Fibroblast of lung (primary cell): ENCODE measurements at regions not wholly inside any gene's neighbourhood (a gene's known extent, or its start where the extent isn't known, plus 50 kb on each side); places are given as distances from the start of the nearest gene placed in this dataset.

Source experiments
- DNase-seq, 2 donors: peaks; one replicate each; pipeline versions ENCODE4 v3.0.0 to v3.0.0-alpha.2; 2010; ENCODE audit warnings: low read depth in 2 of 2
- H2AFZ ChIP-seq: 2 replicates; pipeline ENCODE4 v1.5.1; 2012; ENCODE audit warnings: low read length, control low read depth, inconsistent platforms
- H3K27ac ChIP-seq: 2 replicates; pipeline ENCODE4 v1.5.1; 2011; ENCODE audit warnings: low read length, control low read depth; ENCODE audit not compliant: insufficient read depth
- H3K27me3 ChIP-seq: 2 replicates; pipeline ENCODE4 v1.5.1; 2011; ENCODE audit warnings: mild to moderate bottlenecking, low read length; ENCODE audit not compliant: control insufficient read depth, insufficient read depth
- H3K36me3 ChIP-seq: 2 replicates; pipeline ENCODE4 v1.5.1; 2011; ENCODE audit warnings: low read length; ENCODE audit not compliant: control insufficient read depth, insufficient read depth
- H3K4me1 ChIP-seq: 2 replicates; pipeline ENCODE4 v1.5.1; 2011; ENCODE audit warnings: low read length; ENCODE audit not compliant: control insufficient read depth, insufficient read depth; ENCODE audit errors: extremely low read depth
- H3K4me2 ChIP-seq: 2 replicates; pipeline ENCODE4 v1.5.1; 2011; ENCODE audit warnings: low read length, control low read depth; ENCODE audit not compliant: insufficient read depth; ENCODE audit errors: extremely low read depth
- H3K4me3 ChIP-seq, 4 experiments: fragments of 200-600 bp in 1 of 4; sonication (generic) in 1 of 4; replicated peaks in 1 of 4; 2 replicates each; pipeline ENCODE4 v1.5.1; 2011 to 2016; ENCODE audit warnings: low read length in 4 of 4, low read depth in 3 of 4, mild to moderate bottlenecking in 3 of 4, control low read depth in 2 of 4, inconsistent platforms in 1 of 4, mixed read lengths in 1 of 4; ENCODE audit not compliant: insufficient read depth in 1 of 4; ENCODE audit errors: control extremely low read depth in 1 of 4
- H3K79me2 ChIP-seq: 2 replicates; pipeline ENCODE4 v1.5.1; 2012; ENCODE audit warnings: mild to moderate bottlenecking, low read length, inconsistent platforms; ENCODE audit not compliant: control insufficient read depth, insufficient read depth
- H3K9ac ChIP-seq: 2 replicates; pipeline ENCODE4 v1.5.1; 2011; ENCODE audit warnings: mild to moderate bottlenecking, low read length, control low read depth; ENCODE audit not compliant: insufficient read depth
- H3K9me3 ChIP-seq: 2 replicates; pipeline ENCODE4 v1.5.1; 2012; ENCODE audit warnings: low read depth, low read length; ENCODE audit not compliant: control insufficient read depth, insufficient read depth
- H4K20me1 ChIP-seq: 2 replicates; pipeline ENCODE4 v1.5.1; 2011; ENCODE audit warnings: low read length; ENCODE audit not compliant: control insufficient read depth, insufficient read depth; ENCODE audit errors: extremely low read depth
- CTCF ChIP-seq, 2 donors: IDR thresholded peaks in 1 of 2; conservative IDR thresholded peaks in 1 of 2; 1 replicate in 1 of 2; 2 replicates in 1 of 2; pipeline ENCODE4 v1.5.1; 2011 to 2012; ENCODE audit warnings: low read length in 2 of 2, control low read depth in 1 of 2, inconsistent platforms in 1 of 2, low read depth in 1 of 2, mild to moderate bottlenecking in 1 of 2
- EZH2 ChIP-seq: IDR thresholded peaks from 2 replicates; pipeline ENCODE4 v1.5.1; 2012; ENCODE audit warnings: low read length, control low read depth, mild to moderate bottlenecking; ENCODE audit errors: missing control alignments

- no peak for DNase-seq
- H4K20me1 ChIP-seq: no peaks in the 10 kb centered on the region
- H3K9ac ChIP-seq: no peak overlapping the region
- no peak overlapping the region for H3K4me2 ChIP-seq
- no peak overlapping the region for H3K4me3 ChIP-seq
- peaks cover 20% of the 10 kb centered on the region for H3K27me3 ChIP-seq
- H3K27ac ChIP-seq: no peak overlapping the region
- H3K4me1 ChIP-seq: peaks cover 2% of the 10 kb centered on the region
- H2AFZ ChIP-seq: no peak overlapping the region
- H3K79me2 ChIP-seq: no peaks in the 10 kb centered on the region
- TF ChIP-seq EZH2: no peak
- no peak for TF ChIP-seq CTCF (conservative IDR thresholded peaks at IDR 0.05 in 1 of 2, IDR thresholded peaks at IDR 0.05 in 1 of 2; ENCODE audit: low read depth in 1 of 2, low read length in 2 of 2)
- H3K36me3 ChIP-seq: no peaks in the 10 kb centered on the region
- no peaks in the 10 kb centered on the region for H3K9me3 ChIP-seq
These were observed 473.6 kb upstream of the PROK2 start for GRCh38 chr3:72258361-72259141.

- no peak overlapping the region for H2AFZ ChIP-seq
- H3K4me1 ChIP-seq: peaks cover 2% of the 10 kb centered on the region
- H3K4me3 ChIP-seq: no peak overlapping the region
- no peak overlapping the region for H3K27ac ChIP-seq
- H3K36me3 ChIP-seq: no peaks in the 10 kb centered on the region
- H3K9me3 ChIP-seq: no peaks in the 10 kb centered on the region
- H3K27me3 ChIP-seq: peaks cover 20% of the 10 kb centered on the region
- no peaks in the 10 kb centered on the region for H4K20me1 ChIP-seq
- no peak overlapping the region for H3K4me2 ChIP-seq
- TF ChIP-seq EZH2: no peak
- TF ChIP-seq CTCF (conservative IDR thresholded peaks at IDR 0.05 in 1 of 2, IDR thresholded peaks at IDR 0.05 in 1 of 2; ENCODE audit: low read depth in 1 of 2, low read length in 2 of 2): no peak
- no peak for DNase-seq
- no peak overlapping the region for H3K9ac ChIP-seq
- H3K79me2 ChIP-seq: no peaks in the 10 kb centered on the region
These were observed 472.8 kb upstream of the PROK2 start for GRCh38 chr3:72257738-72258137.

- no peak overlapping the region for H2AFZ ChIP-seq
- H3K27me3 ChIP-seq: peaks cover 20% of the 10 kb centered on the region
- no peak overlapping the region for H3K4me2 ChIP-seq
- H3K79me2 ChIP-seq: no peaks in the 10 kb centered on the region
- no peak overlapping the region for H3K4me3 ChIP-seq
- no peaks in the 10 kb centered on the region for H4K20me1 ChIP-seq
- H3K27ac ChIP-seq: no peak overlapping the region
- TF ChIP-seq EZH2 (no peak), CTCF (conservative IDR thresholded peaks at IDR 0.05 in 1 of 2, IDR thresholded peaks at IDR 0.05 in 1 of 2; ENCODE audit: low read depth in 1 of 2, low read length in 2 of 2) (no peak)
- no peaks in the 10 kb centered on the region for H3K36me3 ChIP-seq
- no peaks in the 10 kb centered on the region for H3K9me3 ChIP-seq
- DNase-seq: no peak
- H3K4me1 ChIP-seq: peaks cover 2% of the 10 kb centered on the region
- H3K9ac ChIP-seq: no peak overlapping the region
These were observed 472.3 kb upstream of the PROK2 start for GRCh38 chr3:72257203-72257602.
